K562 (cell line): ENCODE measurements at regions not wholly inside any gene's neighbourhood (a gene's known extent, or its start where the extent isn't known, plus 50 kb on each side); places are given as distances from the start of the nearest gene placed in this dataset.

Source experiments
- ATAC-seq: fragments of 200-7000 bp; cut with Tn5 transposase; 3 replicates; pipeline ENCODE4 v1.9.1; 2020; ENCODE audit warnings: moderate library complexity
- BruUV-seq: library from RNA; stranded (reverse); fragments of 400-500 nt; replicated peaks from 2 replicates; lab custom pipeline; 2021; lab: Mats Ljungman, UMichigan
- CTCF ChIA-PET: fragments of 300-600 bp; formaldehyde crosslinking; extraction: SDS; loops from one replicate; lab custom pipeline; 2021; ENCODE audit warnings: low intra/inter-chr PET ratio; lab: Yijun Ruan, JAX
- POLR2A ChIA-PET: fragments of 300-600, 350-650 bp; sonication (Branson Sonifier 250); formaldehyde crosslinking; extraction: SDS; loops from one replicate; lab custom pipeline; 2021; ENCODE audit warnings: antibody characterized with exemption, inconsistent platforms; lab: Yijun Ruan, JAX
- DNase-seq, 4 experiments: peaks; one replicate each; pipeline versions ENCODE4 v3.0.0 to v3.0.0-alpha.2; 2011 to 2018; ENCODE audit warnings: low spot score in 3 of 4, mixed read lengths in 3 of 4; ENCODE audit errors: extremely low read depth in 1 of 4
- FAIRE-seq: peaks from 2 replicates; lab custom pipeline; 2011; peaks lifted over from hg19 to GRCh38; lab: Jason Lieb, UNC
- H2AFZ ChIP-seq: 2 replicates; pipeline ENCODE4 v1.6.0; 2011; ENCODE audit warnings: low read depth, low read length, control low read depth, inconsistent platforms
- H3K27ac ChIP-seq: fragments of 200-600 bp; 3 replicates; pipeline ENCODE4 v1.8.0; 2011; ENCODE audit warnings: low read depth, mild to moderate bottlenecking, control low read depth, inconsistent platforms, low read length, moderate library complexity, mixed read lengths; ENCODE audit errors: extremely low read depth
- H3K27me3 ChIP-seq, 2 experiments: fragments of 300-600 bp in 1 of 2; 2 replicates in 1 of 2; 3 replicates in 1 of 2; pipeline versions ENCODE4 v1.6.0 to v1.8.0; 2011; ENCODE audit warnings: inconsistent platforms in 2 of 2, low read length in 2 of 2, mild to moderate bottlenecking in 1 of 2, mixed read lengths in 1 of 2, moderate library complexity in 1 of 2; ENCODE audit not compliant: control insufficient read depth in 2 of 2, insufficient read depth in 2 of 2
- H3K36me3 ChIP-seq: fragments of 300-600 bp; 3 replicates; pipeline ENCODE4 v1.8.0; 2011; ENCODE audit warnings: mild to moderate bottlenecking, low read length, inconsistent platforms; ENCODE audit not compliant: control insufficient read depth, insufficient read depth
- H3K4me1 ChIP-seq, 2 experiments: fragments of 200-600 bp in 1 of 2; replicated peaks in 1 of 2; 2 replicates in 1 of 2; 3 replicates in 1 of 2; pipeline versions ENCODE4 v1.5.1 to v1.8.0; 2011; ENCODE audit warnings: inconsistent platforms in 2 of 2, low read length in 2 of 2, mild to moderate bottlenecking in 1 of 2, mixed read lengths in 1 of 2, moderate library complexity in 1 of 2; ENCODE audit not compliant: control insufficient read depth in 2 of 2, insufficient read depth in 2 of 2
- H3K4me2 ChIP-seq: 2 replicates; pipeline ENCODE4 v1.6.1; 2011; ENCODE audit warnings: low read length, control low read depth, inconsistent platforms, mixed read lengths; ENCODE audit not compliant: insufficient read depth
- H3K4me3 ChIP-seq: fragments of 200-600 bp; sonication (generic), shearing (Covaris generic); 2 replicates; pipeline ENCODE4 v1.5.1; 2016; ENCODE audit warnings: control low read depth, inconsistent platforms
- H3K79me2 ChIP-seq: fragments of 200-600 bp; 3 replicates; pipeline ENCODE4 v1.8.0; 2011; ENCODE audit warnings: low read length, inconsistent platforms; ENCODE audit not compliant: control insufficient read depth, insufficient read depth
- H3K9ac ChIP-seq, 2 experiments: 2 replicates each; pipeline versions ENCODE4 v1.6.0 to v1.6.1; 2011; ENCODE audit warnings: low read depth in 2 of 2, low read length in 2 of 2, control low read depth in 1 of 2, inconsistent platforms in 1 of 2, mild to moderate bottlenecking in 1 of 2, mixed read lengths in 1 of 2; ENCODE audit not compliant: insufficient read depth in 1 of 2
- H3K9me1 ChIP-seq: one replicate; pipeline ENCODE4 v1.6.0; 2011; ENCODE audit warnings: inconsistent platforms, mild to moderate bottlenecking, low read length, moderate library complexity; ENCODE audit not compliant: control insufficient read depth, insufficient read depth
- H3K9me3 ChIP-seq: replicated peaks from 2 replicates; pipeline ENCODE4 v1.5.1; 2011; ENCODE audit warnings: low read depth, low read length, inconsistent platforms; ENCODE audit not compliant: control insufficient read depth, insufficient read depth
- H4K20me1 ChIP-seq: replicated peaks from 2 replicates; pipeline ENCODE4 v1.6.1; 2011; ENCODE audit warnings: low read length, inconsistent platforms, mixed read lengths; ENCODE audit not compliant: control insufficient read depth, insufficient read depth
- GATA2 ChIP-seq: sonication (generic); formaldehyde crosslinking; IDR thresholded peaks from 2 replicates; pipeline ENCODE4 v1.4.0; 2020; ENCODE audit warnings: mild to moderate bottlenecking, missing genetic modification reagents
- HDAC6 ChIP-seq: IDR thresholded peaks from 2 replicates; pipeline ENCODE4 v1.6.1; 2012; ENCODE audit warnings: low read depth, mild to moderate bottlenecking, control low read depth, inconsistent platforms, low read length, moderate library complexity
- HNRNPL ChIP-seq: fragments of 200-400 bp; formaldehyde crosslinking; IDR thresholded peaks from 2 replicates; pipeline ENCODE4 v1.6.1; 2017; ENCODE audit warnings: low read depth, mild to moderate bottlenecking, low read length
- MAFF ChIP-seq: IDR thresholded peaks from 2 replicates; pipeline ENCODE4 v1.6.1; 2012; ENCODE audit warnings: low read length, improper control_type of control experiment
- MTF1 ChIP-seq: fragments of 250-450 bp; sonication (Bioruptor Pico); IDR thresholded peaks from 2 replicates; pipeline ENCODE4 v1.9.0; 2021; ENCODE audit warnings: moderate library complexity, mild to moderate bottlenecking, inconsistent platforms, borderline replicate concordance
- MXI1 ChIP-seq: IDR thresholded peaks from 2 replicates; pipeline ENCODE4 v1.6.1; 2011; ENCODE audit warnings: low read depth, mild to moderate bottlenecking, improper control_type of control experiment, low read length
- NELFE ChIP-seq: IDR thresholded peaks from 2 replicates; pipeline ENCODE4 v1.6.1; 2011; ENCODE audit warnings: mild to moderate bottlenecking; ENCODE audit not compliant: insufficient read depth, insufficient read length
- NFIX ChIP-seq: fragments of 250-450 bp; sonication (Bioruptor Pico); IDR thresholded peaks from 2 replicates; pipeline ENCODE4 v1.4.0; 2020; ENCODE audit warnings: low read depth, mild to moderate bottlenecking, moderate library complexity
- SAP30 ChIP-seq: fragments of 200-600 bp; sonication (generic); IDR thresholded peaks from 2 replicates; pipeline ENCODE4 v1.6.1; 2012; ENCODE audit warnings: borderline replicate concordance, low read depth, mild to moderate bottlenecking, moderate library complexity, low read length, control low read depth, inconsistent platforms; ENCODE audit not compliant: insufficient read depth, poor library complexity, severe bottlenecking
- TARDBP ChIP-seq: fragments of 450-650 bp; IDR thresholded peaks from 2 replicates; pipeline ENCODE4 v1.6.1; 2016
- ZFP36 ChIP-seq: fragments of 150-350 bp; IDR thresholded peaks from 2 replicates; pipeline ENCODE4 v1.6.1; 2018; ENCODE audit warnings: low read length, low read depth; ENCODE audit not compliant: partially characterized antibody
- WGBS: fragments of 100-300 bp; shearing (Covaris generic); methylation state at CpG from one replicate; pipeline ENCODE4 v1.1.6; 2016; ENCODE audit warnings: low coverage, mixed read lengths; ENCODE audit not compliant: insufficient coverage; ENCODE audit errors: missing lambda C conversion rate; 5-methylcytosine and 5-hydroxymethylcytosine counted together
- in situ Hi-C: fragments of 300-500 bp; cut with MboI; formaldehyde crosslinking; loops from 4 replicates; pipeline ENCODE4 v1.15.0; 2018; ENCODE audit warnings: inconsistent platforms, mixed read lengths
- intact Hi-C: fragments of 100-400 bp; cut with micrococcal nuclease; formaldehyde crosslinking; loops from 2 replicates; pipeline ENCODE4 v1.14.2; 2022
- TF ChIP-seq, protein P1 (sequence below): sonication (generic); formaldehyde crosslinking; IDR thresholded peaks from 2 replicates; pipeline ENCODE4 v1.8.0; 2022; ENCODE audit warnings: mild to moderate bottlenecking, missing genetic modification reagents, borderline replicate concordance
- TF ChIP-seq, protein P2 (sequence below): sonication (generic); formaldehyde crosslinking; IDR thresholded peaks from 2 replicates; pipeline ENCODE4 v1.8.1; 2023; ENCODE audit warnings: mild to moderate bottlenecking, missing genetic modification reagents

DNA sequence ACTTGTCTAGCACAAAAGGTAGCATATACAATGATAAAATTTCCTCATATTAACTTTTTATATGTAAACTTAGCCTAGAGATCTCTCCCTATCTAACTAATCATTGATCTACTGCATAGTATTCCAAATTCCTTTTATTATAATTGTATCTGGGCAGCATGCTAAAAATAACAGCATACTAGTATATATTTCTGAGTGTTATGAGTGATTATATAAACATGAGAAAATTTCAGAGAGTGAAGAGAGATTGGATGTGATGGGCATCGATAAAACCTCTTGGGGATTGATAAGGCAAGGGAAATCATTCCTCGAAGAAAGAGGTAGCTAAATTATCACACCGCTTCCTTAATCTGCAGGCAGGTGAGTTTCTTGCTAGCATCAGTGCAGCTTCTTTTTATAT, 158.2 kb downstream of the HMHB1 start:
- 5% methylated on average over 3 of the region's 3 CpGs for WGBS
- Histone ChIP-seq H3K9ac (no peak overlapping the region), H3K4me3 (no peak overlapping the region), H3K4me2 (no peak overlapping the region), H3K9me3 (no peaks in the 10 kb centered on the region), H3K9me1 (no peaks in the 10 kb centered on the region), H3K27ac (no peak overlapping the region), H4K20me1 (no peaks in the 10 kb centered on the region), H3K4me1 (no peaks in the 10 kb centered on the region), H3K36me3 (no peaks in the 10 kb centered on the region), H2AFZ (no peak overlapping the region), H3K79me2 (no peaks in the 10 kb centered on the region), H3K27me3 (no peaks in the 10 kb centered on the region)
- POLR2A ChIA-PET: no interaction called here
- intact Hi-C loops (no loop called here), in situ Hi-C loops (no loop called here)
- CTCF ChIA-PET: no interaction called here
- FAIRE-seq: no peak
- no peak for ATAC-seq
- no peak for DNase-seq
- BruUV-seq: no TSS peak
- TF ChIP-seq SAP30: no peak
- TF ChIP-seq MTF1 (CRISPR knock-in tag): no peak
- TF ChIP-seq MAFF: no peak
- no peak for TF ChIP-seq ZFP36
- TF ChIP-seq GATA2 (CRISPR knock-in tag): no peak
- no peak for TF ChIP-seq MXI1
- TF ChIP-seq, protein P1, sequence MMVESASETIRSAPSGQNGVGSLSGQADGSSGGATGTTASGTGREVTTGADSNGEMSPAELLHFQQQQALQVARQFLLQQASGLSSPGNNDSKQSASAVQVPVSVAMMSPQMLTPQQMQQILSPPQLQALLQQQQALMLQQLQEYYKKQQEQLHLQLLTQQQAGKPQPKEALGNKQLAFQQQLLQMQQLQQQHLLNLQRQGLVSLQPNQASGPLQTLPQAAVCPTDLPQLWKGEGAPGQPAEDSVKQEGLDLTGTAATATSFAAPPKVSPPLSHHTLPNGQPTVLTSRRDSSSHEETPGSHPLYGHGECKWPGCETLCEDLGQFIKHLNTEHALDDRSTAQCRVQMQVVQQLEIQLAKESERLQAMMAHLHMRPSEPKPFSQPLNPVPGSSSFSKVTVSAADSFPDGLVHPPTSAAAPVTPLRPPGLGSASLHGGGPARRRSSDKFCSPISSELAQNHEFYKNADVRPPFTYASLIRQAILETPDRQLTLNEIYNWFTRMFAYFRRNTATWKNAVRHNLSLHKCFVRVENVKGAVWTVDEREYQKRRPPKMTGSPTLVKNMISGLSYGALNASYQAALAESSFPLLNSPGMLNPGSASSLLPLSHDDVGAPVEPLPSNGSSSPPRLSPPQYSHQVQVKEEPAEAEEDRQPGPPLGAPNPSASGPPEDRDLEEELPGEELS (CRISPR knock-in tag): no peak
- TF ChIP-seq NELFE: no peak
- TF ChIP-seq TARDBP: no peak
- no peak for TF ChIP-seq HDAC6
- no peak for TF ChIP-seq NFIX (CRISPR knock-in tag)
- TF ChIP-seq, protein P2, sequence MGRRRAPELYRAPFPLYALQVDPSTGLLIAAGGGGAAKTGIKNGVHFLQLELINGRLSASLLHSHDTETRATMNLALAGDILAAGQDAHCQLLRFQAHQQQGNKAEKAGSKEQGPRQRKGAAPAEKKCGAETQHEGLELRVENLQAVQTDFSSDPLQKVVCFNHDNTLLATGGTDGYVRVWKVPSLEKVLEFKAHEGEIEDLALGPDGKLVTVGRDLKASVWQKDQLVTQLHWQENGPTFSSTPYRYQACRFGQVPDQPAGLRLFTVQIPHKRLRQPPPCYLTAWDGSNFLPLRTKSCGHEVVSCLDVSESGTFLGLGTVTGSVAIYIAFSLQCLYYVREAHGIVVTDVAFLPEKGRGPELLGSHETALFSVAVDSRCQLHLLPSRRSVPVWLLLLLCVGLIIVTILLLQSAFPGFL: no peak
- TF ChIP-seq HNRNPL: no peak
- TF ChIP-seq, all 486 proteins: peak for 0
